ENCODE measurements at regions not wholly inside any gene's neighbourhood (a gene's known extent, or its start where the extent isn't known, plus 50 kb on each side); places are given as distances from the start of the nearest gene placed in this dataset.
A peak's percentile ranks its signal among the peaks of the same experiment; 100 is the strongest.

DNA sequence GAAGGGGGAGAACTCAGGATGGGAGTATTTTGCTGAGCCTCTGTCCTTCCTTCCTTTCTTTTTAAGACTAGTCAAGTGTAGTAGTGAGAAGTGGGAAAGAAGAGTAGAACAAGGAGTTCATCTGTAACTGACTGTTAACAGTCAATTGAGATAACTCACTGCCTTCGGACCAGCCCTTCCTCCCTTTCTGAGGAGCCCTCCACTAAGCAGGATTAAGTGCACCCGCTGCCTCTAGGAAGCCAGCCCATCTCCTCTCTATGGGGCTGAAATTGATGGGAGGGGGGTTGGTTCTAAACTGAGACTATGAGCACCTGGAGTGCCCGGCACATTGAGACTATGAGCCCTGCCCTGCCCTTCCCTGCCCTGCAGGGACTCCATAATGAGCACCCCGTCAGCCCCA, 72.7 kb upstream of the TINAGL1 start:
- DNase-seq (ENCODE audit: low read depth), result no peak
- TF ChIP-seq, protein P1, sequence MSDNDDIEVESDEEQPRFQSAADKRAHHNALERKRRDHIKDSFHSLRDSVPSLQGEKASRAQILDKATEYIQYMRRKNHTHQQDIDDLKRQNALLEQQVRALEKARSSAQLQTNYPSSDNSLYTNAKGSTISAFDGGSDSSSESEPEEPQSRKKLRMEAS (IDR thresholded peaks at IDR 0.05; ENCODE audit: low read depth, low read length), result no peak
- TF ChIP-seq, protein P2, sequence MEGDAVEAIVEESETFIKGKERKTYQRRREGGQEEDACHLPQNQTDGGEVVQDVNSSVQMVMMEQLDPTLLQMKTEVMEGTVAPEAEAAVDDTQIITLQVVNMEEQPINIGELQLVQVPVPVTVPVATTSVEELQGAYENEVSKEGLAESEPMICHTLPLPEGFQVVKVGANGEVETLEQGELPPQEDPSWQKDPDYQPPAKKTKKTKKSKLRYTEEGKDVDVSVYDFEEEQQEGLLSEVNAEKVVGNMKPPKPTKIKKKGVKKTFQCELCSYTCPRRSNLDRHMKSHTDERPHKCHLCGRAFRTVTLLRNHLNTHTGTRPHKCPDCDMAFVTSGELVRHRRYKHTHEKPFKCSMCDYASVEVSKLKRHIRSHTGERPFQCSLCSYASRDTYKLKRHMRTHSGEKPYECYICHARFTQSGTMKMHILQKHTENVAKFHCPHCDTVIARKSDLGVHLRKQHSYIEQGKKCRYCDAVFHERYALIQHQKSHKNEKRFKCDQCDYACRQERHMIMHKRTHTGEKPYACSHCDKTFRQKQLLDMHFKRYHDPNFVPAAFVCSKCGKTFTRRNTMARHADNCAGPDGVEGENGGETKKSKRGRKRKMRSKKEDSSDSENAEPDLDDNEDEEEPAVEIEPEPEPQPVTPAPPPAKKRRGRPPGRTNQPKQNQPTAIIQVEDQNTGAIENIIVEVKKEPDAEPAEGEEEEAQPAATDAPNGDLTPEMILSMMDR (IDR thresholded peaks at IDR 0.05; ENCODE audit: low read depth, low read length), result no peak
- TF ChIP-seq POLR2A (IDR thresholded peaks at IDR 0.05; ENCODE audit: extremely low read depth, insufficient read length), result no peak
- no peak for TF ChIP-seq MYC (IDR thresholded peaks at IDR 0.05; ENCODE audit: low read depth, low read length)
- H3K4me3 ChIP-seq (ENCODE audit: low read depth, low read length), result no peak overlapping the region

- H3K4me3 ChIP-seq (ENCODE audit: low read depth, low read length), result no peak overlapping the region
- DNase-seq (ENCODE audit: low read depth), result no peak
- TF ChIP-seq, protein P1 (IDR thresholded peaks at IDR 0.05; ENCODE audit: low read depth, low read length), result no peak
- no peak for TF ChIP-seq POLR2A (IDR thresholded peaks at IDR 0.05; ENCODE audit: extremely low read depth, insufficient read length)
- TF ChIP-seq MYC (IDR thresholded peaks at IDR 0.05; ENCODE audit: low read depth, low read length), result no peak
- TF ChIP-seq, protein P2 (IDR thresholded peaks at IDR 0.05; ENCODE audit: low read depth, low read length), result no peak
These were observed 72.3 kb upstream of the TINAGL1 start for GRCh38 chr1:31504001-31504400.

GRCh38 chr1:31505911-31506497, 70.3 kb upstream of the TINAGL1 start:
- peak; percentile 74 for DNase-seq (ENCODE audit: low read depth)
- H3K4me3 ChIP-seq (ENCODE audit: low read depth, low read length), result no peak overlapping the region
- TF ChIP-seq MYC (IDR thresholded peaks at IDR 0.05; ENCODE audit: low read depth, low read length) (no peak), POLR2A (IDR thresholded peaks at IDR 0.05; ENCODE audit: extremely low read depth, insufficient read length) (no peak)
- TF ChIP-seq, protein P2 (IDR thresholded peaks at IDR 0.05; ENCODE audit: low read depth, low read length), result no peak
- TF ChIP-seq, protein P1 (IDR thresholded peaks at IDR 0.05; ENCODE audit: low read depth, low read length), result peak; percentile 83

DNA sequence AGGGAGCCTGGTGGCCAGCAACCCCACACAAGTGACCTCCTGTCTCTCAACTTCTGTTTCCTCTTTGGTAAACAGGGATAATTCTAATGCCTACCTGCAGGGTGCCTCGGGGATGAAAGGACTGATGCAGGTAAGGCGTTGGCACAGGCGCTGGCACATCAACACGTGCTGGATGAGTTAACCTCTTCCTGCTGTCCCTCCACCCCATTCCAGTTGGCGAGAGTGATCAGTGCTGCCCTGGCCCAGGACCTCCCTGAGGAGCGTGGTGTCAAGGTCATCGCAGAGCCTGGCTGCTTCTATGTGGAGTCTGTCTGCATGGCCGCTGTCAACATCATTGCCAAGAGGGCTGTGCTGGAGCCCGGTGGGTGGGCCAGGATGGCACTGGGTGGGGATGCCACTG, 69.1 kb upstream of the TINAGL1 start:
- no peak for DNase-seq (ENCODE audit: low read depth)

DNA sequence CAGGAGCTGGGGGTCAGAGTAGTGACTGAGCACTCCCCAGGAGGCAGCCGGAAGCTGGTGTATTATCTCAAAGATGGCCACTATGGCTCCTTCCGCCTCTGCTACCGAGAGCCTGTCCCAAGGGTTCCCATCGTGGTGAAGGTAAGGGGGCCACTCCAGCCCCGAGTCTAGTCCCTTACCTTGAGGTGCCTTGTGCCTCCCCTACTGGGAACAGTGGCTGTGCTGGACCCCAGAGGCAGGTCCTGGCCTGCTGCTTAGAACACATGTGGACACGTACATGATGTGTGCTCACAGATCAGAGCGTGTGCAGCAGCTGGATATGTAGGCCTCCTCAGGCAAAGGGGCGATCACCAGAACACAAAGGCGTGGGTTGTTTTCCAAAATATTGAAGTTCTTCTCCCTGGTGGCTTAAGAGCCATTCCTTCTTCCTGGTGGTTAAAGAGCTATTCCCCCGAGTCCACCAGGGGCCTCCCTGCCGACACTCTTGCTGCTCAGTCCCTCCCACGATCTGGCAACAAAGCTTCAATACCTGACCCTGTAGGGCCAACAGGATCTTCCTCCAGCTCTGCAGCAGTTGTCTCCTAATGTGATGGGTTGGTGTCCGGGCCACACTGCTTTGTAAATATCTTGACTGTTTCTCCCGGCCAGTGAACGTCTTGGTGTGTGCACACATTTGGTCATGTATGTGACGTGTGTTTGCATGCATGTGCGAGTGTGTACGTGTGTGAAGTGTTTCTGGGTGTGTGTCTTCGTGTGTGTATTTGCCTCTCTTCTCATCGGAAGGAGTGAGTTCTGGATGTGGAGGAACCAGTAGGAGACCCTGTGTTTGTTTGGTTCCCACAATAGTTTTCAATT, 68.4 kb upstream of the TINAGL1 start:
- TF ChIP-seq MYC (IDR thresholded peaks at IDR 0.05; ENCODE audit: low read depth, low read length) (no peak), POLR2A (IDR thresholded peaks at IDR 0.05; ENCODE audit: extremely low read depth, insufficient read length) (no peak)
- TF ChIP-seq, protein P1 (IDR thresholded peaks at IDR 0.05; ENCODE audit: low read depth, low read length), result no peak
- TF ChIP-seq, protein P2 (IDR thresholded peaks at IDR 0.05; ENCODE audit: low read depth, low read length), result peak; percentile 9
- no peak overlapping the region for H3K4me3 ChIP-seq (ENCODE audit: low read depth, low read length)
- DNase-seq (ENCODE audit: low read depth), result peak; percentile 80

More for the DNA sequence above, 69.1 kb upstream of the TINAGL1 start:
- TF ChIP-seq POLR2A (IDR thresholded peaks at IDR 0.05; ENCODE audit: extremely low read depth, insufficient read length), result no peak
- TF ChIP-seq, protein P1 (IDR thresholded peaks at IDR 0.05; ENCODE audit: low read depth, low read length), result no peak
- TF ChIP-seq, protein P2 (IDR thresholded peaks at IDR 0.05; ENCODE audit: low read depth, low read length), result no peak
- TF ChIP-seq MYC (IDR thresholded peaks at IDR 0.05; ENCODE audit: low read depth, low read length), result no peak
- H3K4me3 ChIP-seq (ENCODE audit: low read depth, low read length), result no peak overlapping the region

Data from NB4 (cell line).